ENCODE measurements at regions not wholly inside any gene's neighbourhood (a gene's known extent, or its start where the extent isn't known, plus 50 kb on each side); places are given as distances from the start of the nearest gene placed in this dataset.

GRCh38 chr13:83731113-83731512, 151.2 kb downstream of the SLITRK1 start:
- DNase-seq (ENCODE audit: low read depth): no peak
- H3K27me3 ChIP-seq (ENCODE audit: control insufficient read depth, insufficient read depth, low read length): no peaks in the 10 kb centered on the region
- H3K36me3 ChIP-seq (ENCODE audit: control insufficient read depth, insufficient read depth, low read length): no peaks in the 10 kb centered on the region
- TF ChIP-seq, protein P1, sequence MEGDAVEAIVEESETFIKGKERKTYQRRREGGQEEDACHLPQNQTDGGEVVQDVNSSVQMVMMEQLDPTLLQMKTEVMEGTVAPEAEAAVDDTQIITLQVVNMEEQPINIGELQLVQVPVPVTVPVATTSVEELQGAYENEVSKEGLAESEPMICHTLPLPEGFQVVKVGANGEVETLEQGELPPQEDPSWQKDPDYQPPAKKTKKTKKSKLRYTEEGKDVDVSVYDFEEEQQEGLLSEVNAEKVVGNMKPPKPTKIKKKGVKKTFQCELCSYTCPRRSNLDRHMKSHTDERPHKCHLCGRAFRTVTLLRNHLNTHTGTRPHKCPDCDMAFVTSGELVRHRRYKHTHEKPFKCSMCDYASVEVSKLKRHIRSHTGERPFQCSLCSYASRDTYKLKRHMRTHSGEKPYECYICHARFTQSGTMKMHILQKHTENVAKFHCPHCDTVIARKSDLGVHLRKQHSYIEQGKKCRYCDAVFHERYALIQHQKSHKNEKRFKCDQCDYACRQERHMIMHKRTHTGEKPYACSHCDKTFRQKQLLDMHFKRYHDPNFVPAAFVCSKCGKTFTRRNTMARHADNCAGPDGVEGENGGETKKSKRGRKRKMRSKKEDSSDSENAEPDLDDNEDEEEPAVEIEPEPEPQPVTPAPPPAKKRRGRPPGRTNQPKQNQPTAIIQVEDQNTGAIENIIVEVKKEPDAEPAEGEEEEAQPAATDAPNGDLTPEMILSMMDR (IDR thresholded peaks at IDR 0.05; ENCODE audit: insufficient read depth, low read length, poor library complexity, severe bottlenecking): no peak
- no peak overlapping the region for H3K4me3 ChIP-seq (ENCODE audit: low read depth, low read length)

- TF ChIP-seq, protein P1 (IDR thresholded peaks at IDR 0.05; ENCODE audit: insufficient read depth, low read length, poor library complexity, severe bottlenecking): no peak
- no peak overlapping the region for H3K4me3 ChIP-seq (ENCODE audit: low read depth, low read length)
- H3K27me3 ChIP-seq (ENCODE audit: control insufficient read depth, insufficient read depth, low read length): no peaks in the 10 kb centered on the region
- no peaks in the 10 kb centered on the region for H3K36me3 ChIP-seq (ENCODE audit: control insufficient read depth, insufficient read depth, low read length)
- DNase-seq (ENCODE audit: low read depth): no peak
Measured at GRCh38 chr13:83730674-83731073, 151.6 kb downstream of the SLITRK1 start.

GRCh38 chr13:83722443-83722842, 159.8 kb downstream of the SLITRK1 start:
- TF ChIP-seq, protein P1 (IDR thresholded peaks at IDR 0.05; ENCODE audit: insufficient read depth, low read length, poor library complexity, severe bottlenecking): no peak
- DNase-seq (ENCODE audit: low read depth): no peak
- no peaks in the 10 kb centered on the region for H3K36me3 ChIP-seq (ENCODE audit: control insufficient read depth, insufficient read depth, low read length)
- no peaks in the 10 kb centered on the region for H3K27me3 ChIP-seq (ENCODE audit: control insufficient read depth, insufficient read depth, low read length)
- H3K4me3 ChIP-seq (ENCODE audit: low read depth, low read length): no peak overlapping the region

DNA sequence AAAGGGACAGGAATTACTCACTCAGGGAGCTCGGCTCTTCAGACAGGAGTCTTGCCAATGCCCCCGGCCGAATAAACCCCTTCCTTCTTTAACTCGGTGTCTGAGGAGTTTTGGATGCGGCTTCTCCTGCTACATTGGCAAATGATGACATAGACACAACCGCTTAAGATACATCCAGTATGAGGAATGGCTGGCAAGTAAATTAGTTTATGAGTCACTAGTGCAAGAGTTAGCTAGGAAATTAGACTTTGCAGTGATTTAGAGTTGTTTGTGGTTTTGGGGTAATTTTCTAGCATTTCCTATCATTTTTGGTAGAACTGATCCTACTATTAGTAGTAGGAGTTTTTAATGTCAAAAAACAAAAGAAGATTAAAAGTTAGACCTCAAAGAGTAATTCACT, 166.2 kb downstream of the SLITRK1 start:
- no peaks in the 10 kb centered on the region for H3K36me3 ChIP-seq (ENCODE audit: control insufficient read depth, insufficient read depth, low read length)
- no peak for DNase-seq (ENCODE audit: low read depth)
- TF ChIP-seq, protein P1 (IDR thresholded peaks at IDR 0.05; ENCODE audit: insufficient read depth, low read length, poor library complexity, severe bottlenecking): no peak
- H3K4me3 ChIP-seq (ENCODE audit: low read depth, low read length): no peak overlapping the region
- H3K27me3 ChIP-seq (ENCODE audit: control insufficient read depth, insufficient read depth, low read length): no peaks in the 10 kb centered on the region

GRCh38 chr13:83714236-83714635, 168.0 kb downstream of the SLITRK1 start:
- TF ChIP-seq, protein P1 (IDR thresholded peaks at IDR 0.05; ENCODE audit: insufficient read depth, low read length, poor library complexity, severe bottlenecking): no peak
- Histone ChIP-seq H3K4me3 (ENCODE audit: low read depth, low read length) (no peak overlapping the region), H3K27me3 (ENCODE audit: control insufficient read depth, insufficient read depth, low read length) (no peaks in the 10 kb centered on the region), H3K36me3 (ENCODE audit: control insufficient read depth, insufficient read depth, low read length) (no peaks in the 10 kb centered on the region)
- DNase-seq (ENCODE audit: low read depth): no peak

GRCh38 chr13:83710133-83710515, 172.2 kb downstream of the SLITRK1 start:
- TF ChIP-seq, protein P1 (IDR thresholded peaks at IDR 0.05; ENCODE audit: insufficient read depth, low read length, poor library complexity, severe bottlenecking): no peak
- DNase-seq (ENCODE audit: low read depth): no peak
- H3K36me3 ChIP-seq (ENCODE audit: control insufficient read depth, insufficient read depth, low read length): no peaks in the 10 kb centered on the region
- no peaks in the 10 kb centered on the region for H3K27me3 ChIP-seq (ENCODE audit: control insufficient read depth, insufficient read depth, low read length)
- no peak overlapping the region for H3K4me3 ChIP-seq (ENCODE audit: low read depth, low read length)
